ENCODE measurements at regions not wholly inside any gene's neighbourhood (a gene's known extent, or its start where the extent isn't known, plus 50 kb on each side); places are given as distances from the start of the nearest gene placed in this dataset.

GRCh38 chr9:106449336-106449927, 413.5 kb upstream of the ZNF462 start:
- TF ChIP-seq EZH2 (IDR thresholded peaks at IDR 0.05) = no peak
- TF ChIP-seq, protein P1, sequence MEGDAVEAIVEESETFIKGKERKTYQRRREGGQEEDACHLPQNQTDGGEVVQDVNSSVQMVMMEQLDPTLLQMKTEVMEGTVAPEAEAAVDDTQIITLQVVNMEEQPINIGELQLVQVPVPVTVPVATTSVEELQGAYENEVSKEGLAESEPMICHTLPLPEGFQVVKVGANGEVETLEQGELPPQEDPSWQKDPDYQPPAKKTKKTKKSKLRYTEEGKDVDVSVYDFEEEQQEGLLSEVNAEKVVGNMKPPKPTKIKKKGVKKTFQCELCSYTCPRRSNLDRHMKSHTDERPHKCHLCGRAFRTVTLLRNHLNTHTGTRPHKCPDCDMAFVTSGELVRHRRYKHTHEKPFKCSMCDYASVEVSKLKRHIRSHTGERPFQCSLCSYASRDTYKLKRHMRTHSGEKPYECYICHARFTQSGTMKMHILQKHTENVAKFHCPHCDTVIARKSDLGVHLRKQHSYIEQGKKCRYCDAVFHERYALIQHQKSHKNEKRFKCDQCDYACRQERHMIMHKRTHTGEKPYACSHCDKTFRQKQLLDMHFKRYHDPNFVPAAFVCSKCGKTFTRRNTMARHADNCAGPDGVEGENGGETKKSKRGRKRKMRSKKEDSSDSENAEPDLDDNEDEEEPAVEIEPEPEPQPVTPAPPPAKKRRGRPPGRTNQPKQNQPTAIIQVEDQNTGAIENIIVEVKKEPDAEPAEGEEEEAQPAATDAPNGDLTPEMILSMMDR (IDR thresholded peaks at IDR 0.05) = no peak

All from neural progenitor cell (in vitro differentiated cells).